Endothelial cell of umbilical vein (primary cell): ENCODE measurements at regions not wholly inside any gene's neighbourhood (a gene's known extent, or its start where the extent isn't known, plus 50 kb on each side); places are given as distances from the start of the nearest gene placed in this dataset.

Source experiments
- BruUV-seq: library from RNA; stranded (reverse); fragments of 400-500 nt; replicated peaks from 2 replicates; lab custom pipeline; 2021; lab: Mats Ljungman, UMichigan
- CTCF ChIA-PET: fragments of 300-600, 350-600 bp; sonication (Branson Sonifier 250); formaldehyde crosslinking; loops from one replicate; lab custom pipeline; 2021; ENCODE audit warnings: antibody characterized with exemption, inconsistent platforms; lab: Charles Lee
- POLR2A ChIA-PET: fragments of 300-600, 350-600 bp; sonication (Branson Sonifier 250); formaldehyde crosslinking; loops from one replicate; lab custom pipeline; 2021; ENCODE audit warnings: antibody characterized with exemption, inconsistent platforms; lab: Charles Lee
- DNase-seq: peaks from one replicate; pipeline ENCODE4 v3.0.0-alpha.2; 2011; ENCODE audit warnings: low read depth, low spot score
- FAIRE-seq: peaks from 2 replicates; lab custom pipeline; 2011; peaks lifted over from hg19 to GRCh38; lab: Jason Lieb, UNC
- H2AFZ ChIP-seq: 2 replicates; pipeline ENCODE4 v1.6.0; 2012; ENCODE audit warnings: low read depth, low read length, control low read depth, inconsistent platforms
- H3K27ac ChIP-seq: 2 replicates; pipeline ENCODE4 v1.5.1; 2011; ENCODE audit warnings: low read depth, mild to moderate bottlenecking, control low read depth, low read length, moderate library complexity; ENCODE audit not compliant: insufficient read depth
- H3K27me3 ChIP-seq, 2 experiments: 2 replicates each; pipeline versions ENCODE4 v1.6.0 to v1.6.1; 2011; ENCODE audit warnings: low read length in 2 of 2, mixed read lengths in 1 of 2; ENCODE audit not compliant: control insufficient read depth in 2 of 2, insufficient read depth in 2 of 2
- H3K36me3 ChIP-seq, 2 experiments: 2 replicates in 1 of 2; 3 replicates in 1 of 2; pipeline ENCODE4 v1.5.1; 2011; ENCODE audit warnings: low read length in 2 of 2, mild to moderate bottlenecking in 1 of 2, moderate library complexity in 1 of 2; ENCODE audit not compliant: control insufficient read depth in 2 of 2, insufficient read depth in 2 of 2; ENCODE audit errors: extremely low read depth in 1 of 2
- H3K4me1 ChIP-seq: 3 replicates; pipeline ENCODE4 v1.5.1; 2011; ENCODE audit warnings: mild to moderate bottlenecking, low read length; ENCODE audit not compliant: control insufficient read depth, insufficient read depth; ENCODE audit errors: extremely low read depth
- H3K4me2 ChIP-seq: 2 replicates; pipeline ENCODE4 v1.6.1; 2011; ENCODE audit warnings: low read length, control low read depth, mixed read lengths; ENCODE audit not compliant: insufficient read depth
- H3K4me3 ChIP-seq, 3 experiments: fragments of 200-600 bp in 1 of 3; sonication (generic), shearing (Covaris generic) in 1 of 3; replicated peaks in 1 of 3; 2 replicates each; pipeline ENCODE4 v1.5.1; 2011 to 2016; ENCODE audit warnings: control low read depth in 3 of 3, low read length in 3 of 3, mild to moderate bottlenecking in 2 of 3, inconsistent platforms in 1 of 3, low read depth in 1 of 3, moderate library complexity in 1 of 3; ENCODE audit not compliant: insufficient read depth in 1 of 3
- H3K79me2 ChIP-seq: 2 replicates; pipeline ENCODE4 v1.6.0; 2012; ENCODE audit warnings: low read length, inconsistent platforms; ENCODE audit not compliant: control insufficient read depth, insufficient read depth
- H3K9ac ChIP-seq: replicated peaks from 2 replicates; pipeline ENCODE3; 2011; ENCODE audit warnings: low read length, control low read depth; ENCODE audit not compliant: insufficient read depth; ENCODE audit errors: extremely low read depth
- H3K9me1 ChIP-seq: replicated peaks from 3 replicates; pipeline ENCODE4 v1.6.0; 2011; ENCODE audit warnings: mild to moderate bottlenecking, low read length; ENCODE audit not compliant: control insufficient read depth, insufficient read depth; ENCODE audit errors: extremely low read depth
- H3K9me3 ChIP-seq: replicated peaks from 2 replicates; pipeline ENCODE4 v1.5.1; 2012; ENCODE audit warnings: low read length, inconsistent platforms; ENCODE audit not compliant: control insufficient read depth, insufficient read depth
- H4K20me1 ChIP-seq: replicated peaks from 2 replicates; pipeline ENCODE3; 2011; ENCODE audit warnings: mild to moderate bottlenecking, low read length; ENCODE audit not compliant: control insufficient read depth, insufficient read depth; ENCODE audit errors: extremely low read depth
- EZH2 ChIP-seq: IDR thresholded peaks from 2 replicates; pipeline ENCODE4 v1.6.1; 2012; ENCODE audit warnings: borderline replicate concordance, low read depth, mild to moderate bottlenecking, moderate library complexity, low read length, inconsistent platforms; ENCODE audit not compliant: severe bottlenecking
- FOS ChIP-seq: IDR thresholded peaks from 2 replicates; pipeline ENCODE4 v1.6.1; 2011; ENCODE audit warnings: mild to moderate bottlenecking, low read length, moderate library complexity, borderline replicate concordance; ENCODE audit not compliant: insufficient read depth
- GATA2 ChIP-seq: IDR thresholded peaks from 2 replicates; pipeline ENCODE4 v1.7.0; 2011; ENCODE audit warnings: low read depth, mild to moderate bottlenecking, moderate library complexity, mixed read lengths, low read length; ENCODE audit not compliant: insufficient read length, insufficient read depth
- JUN ChIP-seq: IDR thresholded peaks from 2 replicates; pipeline ENCODE4 v1.6.1; 2011; ENCODE audit warnings: borderline replicate concordance, low read depth; ENCODE audit not compliant: insufficient read length, insufficient read depth
- MYC ChIP-seq: IDR thresholded peaks from one replicate; pipeline ENCODE4 v1.6.1; 2011; ENCODE audit warnings: mild to moderate bottlenecking, low read depth, low read length
- POLR2A ChIP-seq: IDR thresholded peaks from 2 replicates; pipeline ENCODE4 v1.6.1; 2012; ENCODE audit warnings: low read depth, mild to moderate bottlenecking, control low read depth, low read length
- POLR2AphosphoS5 ChIP-seq: IDR thresholded peaks from 2 replicates; pipeline ENCODE4 v1.6.1; 2012; ENCODE audit warnings: low read depth, mild to moderate bottlenecking, control low read depth, low read length, moderate library complexity; ENCODE audit not compliant: insufficient read depth
- dilution Hi-C: fragments of 300-500 bp; cut with MboI; formaldehyde crosslinking; loops from one replicate; pipeline ENCODE4 v1.15.0; 2019; ENCODE audit warnings: low sequenced_read_pairs; ENCODE audit not compliant: extremely low pct_ligation_motif_present
- intact Hi-C: fragments of 100-400 bp; cut with micrococcal nuclease; formaldehyde crosslinking; loops from one replicate; pipeline ENCODE4 v1.10.0; 2022
- TF ChIP-seq, protein P1 (sequence below), 2 donors: IDR thresholded peaks; 1 replicate in 1 of 2; 2 replicates in 1 of 2; pipeline ENCODE4 v1.5.1; 2011; ENCODE audit warnings: low read length in 2 of 2, mild to moderate bottlenecking in 2 of 2, moderate library complexity in 2 of 2, control low read depth in 1 of 2, inconsistent platforms in 1 of 2, low read depth in 1 of 2; ENCODE audit not compliant: insufficient read depth in 1 of 2; ENCODE audit errors: extremely low read depth in 1 of 2
- TF ChIP-seq, protein P2 (sequence below): IDR thresholded peaks from 2 replicates; pipeline ENCODE4 v1.6.1; 2011; ENCODE audit not compliant: insufficient read depth, insufficient read length

DNA sequence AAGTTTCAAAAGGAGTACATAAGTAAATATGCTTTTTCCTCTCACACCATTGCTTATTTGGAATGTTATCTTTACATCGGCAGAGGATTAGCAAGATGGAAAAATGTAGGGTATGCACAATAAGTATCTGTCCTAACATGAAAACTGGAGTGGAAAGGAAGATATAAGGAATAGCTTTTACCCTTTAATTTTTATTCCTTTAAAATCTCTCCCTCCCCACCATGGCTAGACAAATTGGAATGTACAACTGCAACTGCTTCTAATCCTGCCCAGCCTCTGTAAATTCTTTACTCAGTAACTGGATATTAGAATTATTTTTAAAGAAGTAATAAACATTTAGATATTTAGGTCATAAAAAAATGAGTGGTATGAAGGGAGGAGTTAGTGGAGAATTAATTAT lies 171.5 kb downstream of the PCDH18 start:
- Histone ChIP-seq H3K9me3 (no peaks in the 10 kb centered on the region), H3K4me1 (no peaks in the 10 kb centered on the region), H3K27ac (no peak overlapping the region), H3K27me3 (no peaks in the 10 kb centered on the region), H2AFZ (no peak overlapping the region), H3K36me3 (no peaks in the 10 kb centered on the region), H3K79me2 (no peaks in the 10 kb centered on the region), H4K20me1 (no peaks in the 10 kb centered on the region), H3K9ac (no peak overlapping the region), H3K4me2 (no peak overlapping the region), H3K4me3 (no peak overlapping the region), H3K9me1 (no peaks in the 10 kb centered on the region)
- ChIA-PET POLR2A (no interaction called here), CTCF (no interaction called here)
- BruUV-seq, result no TSS peak
- dilution Hi-C loops, result no loop called here
- no peak for DNase-seq
- TF ChIP-seq GATA2, result no peak
- TF ChIP-seq JUN, result no peak
- TF ChIP-seq MYC, result no peak
- no peak for TF ChIP-seq FOS
- TF ChIP-seq, protein P1, sequence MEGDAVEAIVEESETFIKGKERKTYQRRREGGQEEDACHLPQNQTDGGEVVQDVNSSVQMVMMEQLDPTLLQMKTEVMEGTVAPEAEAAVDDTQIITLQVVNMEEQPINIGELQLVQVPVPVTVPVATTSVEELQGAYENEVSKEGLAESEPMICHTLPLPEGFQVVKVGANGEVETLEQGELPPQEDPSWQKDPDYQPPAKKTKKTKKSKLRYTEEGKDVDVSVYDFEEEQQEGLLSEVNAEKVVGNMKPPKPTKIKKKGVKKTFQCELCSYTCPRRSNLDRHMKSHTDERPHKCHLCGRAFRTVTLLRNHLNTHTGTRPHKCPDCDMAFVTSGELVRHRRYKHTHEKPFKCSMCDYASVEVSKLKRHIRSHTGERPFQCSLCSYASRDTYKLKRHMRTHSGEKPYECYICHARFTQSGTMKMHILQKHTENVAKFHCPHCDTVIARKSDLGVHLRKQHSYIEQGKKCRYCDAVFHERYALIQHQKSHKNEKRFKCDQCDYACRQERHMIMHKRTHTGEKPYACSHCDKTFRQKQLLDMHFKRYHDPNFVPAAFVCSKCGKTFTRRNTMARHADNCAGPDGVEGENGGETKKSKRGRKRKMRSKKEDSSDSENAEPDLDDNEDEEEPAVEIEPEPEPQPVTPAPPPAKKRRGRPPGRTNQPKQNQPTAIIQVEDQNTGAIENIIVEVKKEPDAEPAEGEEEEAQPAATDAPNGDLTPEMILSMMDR (IDR thresholded peaks at IDR 0.05; ENCODE audit: extremely low read depth in 1 of 2, insufficient read depth in 1 of 2, low read depth in 1 of 2, low read length in 2 of 2), result no peak
- TF ChIP-seq EZH2, result no peak
- TF ChIP-seq, protein P2, sequence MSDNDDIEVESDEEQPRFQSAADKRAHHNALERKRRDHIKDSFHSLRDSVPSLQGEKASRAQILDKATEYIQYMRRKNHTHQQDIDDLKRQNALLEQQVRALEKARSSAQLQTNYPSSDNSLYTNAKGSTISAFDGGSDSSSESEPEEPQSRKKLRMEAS, result no peak
- TF ChIP-seq POLR2A, result no peak
- TF ChIP-seq POLR2AphosphoS5, result no peak
- FAIRE-seq, result no peak
- intact Hi-C loops, result no loop called here
